ENCODE measurements at regions not wholly inside any gene's neighbourhood (a gene's known extent, or its start where the extent isn't known, plus 50 kb on each side); places are given as distances from the start of the nearest gene placed in this dataset.

GRCh38 chr22:27286711-27287110, 514.8 kb downstream of the MN1 start:
- intact Hi-C loops (cut with micrococcal nuclease) = no loop called here
- Histone ChIP-seq H3K4me1 (ENCODE audit: control insufficient read depth in 2 of 2, insufficient read depth in 2 of 2, low read length in 2 of 2) (no peaks in the 10 kb centered on the region), H3K4me3 (ENCODE audit: low read length) (no peak overlapping the region), H3K36me3 (ENCODE audit: control insufficient read depth in 2 of 3, insufficient read depth in 3 of 3, low read length in 3 of 3) (no peaks in the 10 kb centered on the region), H3K27me3 (ENCODE audit: control insufficient read depth in 2 of 2, insufficient read depth in 2 of 2, low read length in 2 of 2) (no peaks in the 10 kb centered on the region), H3K9me3 (ENCODE audit: control insufficient read depth in 2 of 3, low read length in 3 of 3) (no peaks in the 10 kb centered on the region), H3K27ac (ENCODE audit: low read depth, low read length) (no peak overlapping the region)
- ATAC-seq = no peak
- DNase-seq = no peak
- no peak overlapping the region for H3K27ac Mint-ChIP-seq
- peaks cover 0 to 26% (median 10%) of the 10 kb centered on the region in 5 donors for H3K27me3 Mint-ChIP-seq
- POLR2A ChIA-PET = no interaction called here
- CTCF ChIA-PET = no interaction called here
- peaks cover 0 to 4% (median 0%) of the 10 kb centered on the region in 5 donors for H3K36me3 Mint-ChIP-seq
- H3K4me1 Mint-ChIP-seq = peaks cover 0 to 2% (median 0%) of the 10 kb centered on the region in 7 donors
- no peak overlapping the region for H3K4me3 Mint-ChIP-seq
- H3K9me3 Mint-ChIP-seq = peaks cover 0 to 21% (median 3%) of the 10 kb centered on the region in 11 donors

GRCh38 chr22:27292542-27293299, 508.8 kb downstream of the MN1 start:
- POLR2A ChIA-PET = no interaction called here
- no peak overlapping the region for H3K4me3 Mint-ChIP-seq

GRCh38 chr22:27293721-27294445, 507.7 kb downstream of the MN1 start:
- no peak for ATAC-seq
- Histone ChIP-seq H3K4me3 (ENCODE audit: low read length) (no peak overlapping the region), H3K27ac (ENCODE audit: low read depth, low read length) (no peak overlapping the region), H3K36me3 (ENCODE audit: control insufficient read depth in 2 of 3, insufficient read depth in 3 of 3, low read length in 3 of 3) (no peaks in the 10 kb centered on the region), H3K27me3 (ENCODE audit: control insufficient read depth in 2 of 2, insufficient read depth in 2 of 2, low read length in 2 of 2) (peaks cover 0 to 3% of the 10 kb centered on the region in 2 donors), H3K4me1 (ENCODE audit: control insufficient read depth in 2 of 2, insufficient read depth in 2 of 2, low read length in 2 of 2) (no peaks in the 10 kb centered on the region), H3K9me3 (ENCODE audit: control insufficient read depth in 2 of 3, low read length in 3 of 3) (no peaks in the 10 kb centered on the region)
- no peak for DNase-seq
- H3K9me3 Mint-ChIP-seq = peaks cover 0 to 3% (median 0%) of the 10 kb centered on the region in 11 donors
- no peak overlapping the region for H3K27ac Mint-ChIP-seq
- H3K4me1 Mint-ChIP-seq = peaks cover 0 to 3% (median 0%) of the 10 kb centered on the region in 7 donors
- no peaks in the 10 kb centered on the region for H3K36me3 Mint-ChIP-seq
- H3K4me3 Mint-ChIP-seq = no peak overlapping the region
- H3K27me3 Mint-ChIP-seq = peaks cover 13 to 53% (median 30%) of the 10 kb centered on the region in 5 donors
- intact Hi-C loops (cut with micrococcal nuclease) = no loop called here
- CTCF ChIA-PET = no interaction called here
- POLR2A ChIA-PET = no interaction called here

More at GRCh38 chr22:27292542-27293299, 508.8 kb downstream of the MN1 start:
- H3K9me3 Mint-ChIP-seq = peaks cover 0 to 3% (median 0%) of the 10 kb centered on the region in 11 donors
- H3K4me1 Mint-ChIP-seq = no peaks in the 10 kb centered on the region
- Histone ChIP-seq H3K4me3 (ENCODE audit: low read length) (no peak overlapping the region), H3K9me3 (ENCODE audit: control insufficient read depth in 2 of 3, low read length in 3 of 3) (no peaks in the 10 kb centered on the region), H3K27me3 (ENCODE audit: control insufficient read depth in 2 of 2, insufficient read depth in 2 of 2, low read length in 2 of 2) (no peaks in the 10 kb centered on the region), H3K4me1 (ENCODE audit: control insufficient read depth in 2 of 2, insufficient read depth in 2 of 2, low read length in 2 of 2) (no peaks in the 10 kb centered on the region), H3K36me3 (ENCODE audit: control insufficient read depth in 2 of 3, insufficient read depth in 3 of 3, low read length in 3 of 3) (no peaks in the 10 kb centered on the region), H3K27ac (ENCODE audit: low read depth, low read length) (no peak overlapping the region)
- intact Hi-C loops (cut with micrococcal nuclease) = no loop called here
- DNase-seq (no peak), ATAC-seq (no peak)
- no peaks in the 10 kb centered on the region for H3K36me3 Mint-ChIP-seq
- CTCF ChIA-PET = no interaction called here
- no peak overlapping the region for H3K27ac Mint-ChIP-seq
- peaks cover 5 to 46% (median 18%) of the 10 kb centered on the region in 5 donors for H3K27me3 Mint-ChIP-seq

GRCh38 chr22:27295040-27295439, 506.5 kb downstream of the MN1 start:
- no peaks in the 10 kb centered on the region for H3K9me3 Mint-ChIP-seq
- intact Hi-C loops (cut with micrococcal nuclease) = no loop called here
- Histone ChIP-seq H3K27me3 (ENCODE audit: control insufficient read depth in 2 of 2, insufficient read depth in 2 of 2, low read length in 2 of 2) (peaks cover 0 to 3% of the 10 kb centered on the region in 2 donors), H3K27ac (ENCODE audit: low read depth, low read length) (no peak overlapping the region), H3K9me3 (ENCODE audit: control insufficient read depth in 2 of 3, low read length in 3 of 3) (no peaks in the 10 kb centered on the region), H3K4me3 (ENCODE audit: low read length) (no peak overlapping the region), H3K4me1 (ENCODE audit: control insufficient read depth in 2 of 2, insufficient read depth in 2 of 2, low read length in 2 of 2) (no peaks in the 10 kb centered on the region), H3K36me3 (ENCODE audit: control insufficient read depth in 2 of 3, insufficient read depth in 3 of 3, low read length in 3 of 3) (no peaks in the 10 kb centered on the region)
- peaks cover 14 to 56% (median 35%) of the 10 kb centered on the region in 5 donors for H3K27me3 Mint-ChIP-seq
- no peak for DNase-seq
- no peak overlapping the region for H3K27ac Mint-ChIP-seq
- no peak overlapping the region for H3K4me3 Mint-ChIP-seq
- ATAC-seq = no peak
- ChIA-PET CTCF (no interaction called here), POLR2A (no interaction called here)
- H3K4me1 Mint-ChIP-seq = peaks cover 0 to 5% (median 0%) of the 10 kb centered on the region in 7 donors
- H3K36me3 Mint-ChIP-seq = no peaks in the 10 kb centered on the region

GRCh38 chr22:27295605-27296004, 506.0 kb downstream of the MN1 start:
- POLR2A ChIA-PET = no interaction called here
- DNase-seq = no peak
- H3K4me1 Mint-ChIP-seq = peaks cover 0 to 5% (median 0%) of the 10 kb centered on the region in 7 donors
- intact Hi-C loops (cut with micrococcal nuclease) = no loop called here
- H3K27ac ChIP-seq (ENCODE audit: low read depth, low read length) = no peak overlapping the region
- H3K4me1 ChIP-seq (ENCODE audit: control insufficient read depth in 2 of 2, insufficient read depth in 2 of 2, low read length in 2 of 2) = no peaks in the 10 kb centered on the region
- no peaks in the 10 kb centered on the region for H3K36me3 Mint-ChIP-seq
- CTCF ChIA-PET = no interaction called here
- no peaks in the 10 kb centered on the region for H3K9me3 ChIP-seq (ENCODE audit: control insufficient read depth in 2 of 3, low read length in 3 of 3)
- H3K9me3 Mint-ChIP-seq = no peaks in the 10 kb centered on the region
- peaks cover 0 to 3% of the 10 kb centered on the region in 2 donors for H3K27me3 ChIP-seq (ENCODE audit: control insufficient read depth in 2 of 2, insufficient read depth in 2 of 2, low read length in 2 of 2)
- ATAC-seq = no peak
- H3K27ac Mint-ChIP-seq = no peak overlapping the region
- no peak overlapping the region for H3K4me3 ChIP-seq (ENCODE audit: low read length)
- H3K36me3 ChIP-seq (ENCODE audit: control insufficient read depth in 2 of 3, insufficient read depth in 3 of 3, low read length in 3 of 3) = no peaks in the 10 kb centered on the region
- no peak overlapping the region for H3K4me3 Mint-ChIP-seq
- peaks cover 14 to 56% (median 38%) of the 10 kb centered on the region in 5 donors for H3K27me3 Mint-ChIP-seq

- Mint-ChIP-seq H3K27ac (no peak overlapping the region), H3K4me3 (no peak overlapping the region), H3K27me3 (peaks cover 14 to 56% (median 39%) of the 10 kb centered on the region in 5 donors), H3K4me1 (peaks cover 0 to 5% (median 0%) of the 10 kb centered on the region in 7 donors), H3K36me3 (no peaks in the 10 kb centered on the region), H3K9me3 (no peaks in the 10 kb centered on the region)
- intact Hi-C loops (cut with micrococcal nuclease) = no loop called here
- Histone ChIP-seq H3K4me1 (ENCODE audit: control insufficient read depth in 2 of 2, insufficient read depth in 2 of 2, low read length in 2 of 2) (no peaks in the 10 kb centered on the region), H3K27me3 (ENCODE audit: control insufficient read depth in 2 of 2, insufficient read depth in 2 of 2, low read length in 2 of 2) (peaks cover 0 to 3% of the 10 kb centered on the region in 2 donors), H3K27ac (ENCODE audit: low read depth, low read length) (no peak overlapping the region), H3K9me3 (ENCODE audit: control insufficient read depth in 2 of 3, low read length in 3 of 3) (no peaks in the 10 kb centered on the region), H3K4me3 (ENCODE audit: low read length) (no peak overlapping the region), H3K36me3 (ENCODE audit: control insufficient read depth in 2 of 3, insufficient read depth in 3 of 3, low read length in 3 of 3) (no peaks in the 10 kb centered on the region)
- CTCF ChIA-PET = no interaction called here
- DNase-seq (no peak), ATAC-seq (no peak)
- POLR2A ChIA-PET = interaction anchor here (0.6 kb wide), 1 partner anchor 178 kb away, joined by 3 read pairs; no protein-coding TSS in a partner anchor
Measured at GRCh38 chr22:27296091-27296675, 505.4 kb downstream of the MN1 start.

Measured in naive thymus-derived CD4-positive, alpha-beta T cell (primary cell).